Suprapubic skin (tissue), 4 donors: ENCODE measurements at regions not wholly inside any gene's neighbourhood (a gene's known extent, or its start where the extent isn't known, plus 50 kb on each side); places are given as distances from the start of the nearest gene placed in this dataset.

Experiments
- DNase-seq, 2 donors: peaks; one replicate each; pipeline ENCODE4 v3.0.0-alpha.2; 2019; ENCODE audit warnings: low spot score in 2 of 2
- H3K27ac ChIP-seq: fragments of 200-600 bp; sonication (generic); one replicate; pipeline ENCODE4 v1.5.1; 2019
- H3K27me3 ChIP-seq: fragments of 200-600 bp; sonication (generic); one replicate; pipeline ENCODE4 v1.5.1; 2019
- H3K36me3 ChIP-seq: fragments of 200-600 bp; sonication (generic); one replicate; pipeline ENCODE4 v1.5.1; 2019
- H3K4me1 ChIP-seq: fragments of 200-600 bp; sonication (generic); one replicate; pipeline ENCODE4 v1.5.1; 2019
- H3K4me3 ChIP-seq: fragments of 200-600 bp; sonication (generic); one replicate; pipeline ENCODE4 v1.5.1; 2019; ENCODE audit warnings: mild to moderate bottlenecking
- H3K9me3 ChIP-seq: fragments of 200-600 bp; sonication (generic); one replicate; pipeline ENCODE4 v1.5.1; 2019
- EP300 ChIP-seq: sonication (generic); formaldehyde crosslinking; IDR thresholded peaks from one replicate; pipeline ENCODE4 v1.6.1; 2017; ENCODE audit warnings: antibody characterized with exemption
- POLR2A ChIP-seq, 2 donors: fragments of 450-650 bp; IDR thresholded peaks; one replicate each; pipeline ENCODE4 v1.6.1; 2017; ENCODE audit warnings: antibody characterized with exemption in 2 of 2, mild to moderate bottlenecking in 2 of 2, moderate library complexity in 2 of 2
- POLR2AphosphoS5 ChIP-seq, 3 donors: sonication (generic); formaldehyde crosslinking; IDR thresholded peaks; one replicate each; pipeline ENCODE4 v1.6.1; 2017; ENCODE audit warnings: antibody characterized with exemption in 3 of 3
- WGBS: methylation state at CpG from one replicate; pipeline ENCODE4 v1.1.5; 2018; 5-methylcytosine and 5-hydroxymethylcytosine counted together
- TF ChIP-seq, protein P1 (sequence below), 2 donors: fragments of 200-600 bp in 1 of 2; fragments of 450-650 bp in 1 of 2; sonication (generic) in 1 of 2; IDR thresholded peaks; one replicate each; pipeline ENCODE4 v1.5.1; 2016 to 2019; ENCODE audit warnings: antibody characterized with exemption in 2 of 2, mild to moderate bottlenecking in 1 of 2, moderate library complexity in 1 of 2

DNA sequence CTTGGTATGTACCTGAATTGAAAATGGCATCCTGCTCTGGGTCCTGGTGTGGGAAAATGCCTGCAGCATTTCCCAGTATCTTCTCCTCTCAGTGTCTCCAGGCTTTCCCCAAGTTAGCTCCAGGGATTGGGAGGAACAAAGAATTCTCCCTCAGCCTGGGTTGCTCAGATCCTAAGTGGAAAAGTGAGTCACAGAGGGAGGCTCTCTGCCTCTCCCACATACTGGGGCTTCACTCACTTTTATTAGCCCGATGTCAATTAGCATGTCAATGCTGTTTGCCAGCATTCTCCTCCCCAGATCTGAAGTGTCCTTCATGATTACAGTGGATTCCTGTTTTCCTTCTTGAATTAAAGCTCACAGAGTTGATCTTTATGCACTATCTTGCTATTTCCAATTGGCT is 655.0 kb downstream of the EPHA3 start:
- no peaks in the 10 kb centered on the region for H3K27me3 ChIP-seq
- no peak for TF ChIP-seq POLR2A (IDR thresholded peaks at IDR 0.05)
- no peak for TF ChIP-seq POLR2AphosphoS5 (IDR thresholded peaks at IDR 0.05)
- TF ChIP-seq EP300, result no peak
- TF ChIP-seq, protein P1, sequence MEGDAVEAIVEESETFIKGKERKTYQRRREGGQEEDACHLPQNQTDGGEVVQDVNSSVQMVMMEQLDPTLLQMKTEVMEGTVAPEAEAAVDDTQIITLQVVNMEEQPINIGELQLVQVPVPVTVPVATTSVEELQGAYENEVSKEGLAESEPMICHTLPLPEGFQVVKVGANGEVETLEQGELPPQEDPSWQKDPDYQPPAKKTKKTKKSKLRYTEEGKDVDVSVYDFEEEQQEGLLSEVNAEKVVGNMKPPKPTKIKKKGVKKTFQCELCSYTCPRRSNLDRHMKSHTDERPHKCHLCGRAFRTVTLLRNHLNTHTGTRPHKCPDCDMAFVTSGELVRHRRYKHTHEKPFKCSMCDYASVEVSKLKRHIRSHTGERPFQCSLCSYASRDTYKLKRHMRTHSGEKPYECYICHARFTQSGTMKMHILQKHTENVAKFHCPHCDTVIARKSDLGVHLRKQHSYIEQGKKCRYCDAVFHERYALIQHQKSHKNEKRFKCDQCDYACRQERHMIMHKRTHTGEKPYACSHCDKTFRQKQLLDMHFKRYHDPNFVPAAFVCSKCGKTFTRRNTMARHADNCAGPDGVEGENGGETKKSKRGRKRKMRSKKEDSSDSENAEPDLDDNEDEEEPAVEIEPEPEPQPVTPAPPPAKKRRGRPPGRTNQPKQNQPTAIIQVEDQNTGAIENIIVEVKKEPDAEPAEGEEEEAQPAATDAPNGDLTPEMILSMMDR (IDR thresholded peaks at IDR 0.05), result no peak
- 43% methylated on average over 1 of the region's 1 CpG for WGBS
- H3K9me3 ChIP-seq, result peaks cover 3% of the 10 kb centered on the region
- H3K27ac ChIP-seq, result no peak overlapping the region
- DNase-seq, result no peak
- H3K4me3 ChIP-seq, result no peak overlapping the region
- no peaks in the 10 kb centered on the region for H3K4me1 ChIP-seq
- H3K36me3 ChIP-seq, result no peaks in the 10 kb centered on the region

DNA sequence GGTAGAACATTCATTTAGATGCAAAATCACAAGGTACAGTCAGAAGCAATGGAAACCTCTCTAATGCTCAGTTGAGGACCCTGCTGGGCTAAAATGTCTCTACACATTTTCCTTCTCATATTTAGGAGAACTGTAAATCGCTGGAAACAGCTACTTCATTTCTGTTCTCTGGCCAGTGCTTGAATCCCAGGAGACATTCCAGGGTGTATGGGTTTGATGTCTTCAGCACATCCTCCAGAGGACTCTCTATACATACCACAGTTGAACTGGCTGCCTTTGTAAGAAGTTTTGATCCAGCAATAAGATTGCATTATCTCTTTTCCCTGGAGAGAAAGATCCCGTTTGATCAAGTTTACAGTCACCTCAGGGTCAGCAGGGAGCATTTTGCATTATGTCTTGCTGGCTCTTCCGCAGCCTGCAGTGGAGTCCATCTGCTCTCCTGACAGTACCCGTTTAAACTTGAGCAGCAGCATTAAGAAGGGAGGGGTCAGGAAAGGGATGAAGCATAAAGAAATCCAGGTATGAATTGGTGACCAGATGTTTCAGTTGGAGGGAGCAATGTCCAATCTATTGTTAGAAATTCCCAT is 676.0 kb downstream of the EPHA3 start:
- WGBS, result 54% methylated on average over 4 of the region's 4 CpGs
- Histone ChIP-seq H3K27me3 (no peaks in the 10 kb centered on the region), H3K36me3 (no peaks in the 10 kb centered on the region), H3K9me3 (no peaks in the 10 kb centered on the region), H3K27ac (no peak overlapping the region), H3K4me3 (no peak overlapping the region), H3K4me1 (no peaks in the 10 kb centered on the region)
- TF ChIP-seq EP300, result no peak
- no peak for DNase-seq

DNA sequence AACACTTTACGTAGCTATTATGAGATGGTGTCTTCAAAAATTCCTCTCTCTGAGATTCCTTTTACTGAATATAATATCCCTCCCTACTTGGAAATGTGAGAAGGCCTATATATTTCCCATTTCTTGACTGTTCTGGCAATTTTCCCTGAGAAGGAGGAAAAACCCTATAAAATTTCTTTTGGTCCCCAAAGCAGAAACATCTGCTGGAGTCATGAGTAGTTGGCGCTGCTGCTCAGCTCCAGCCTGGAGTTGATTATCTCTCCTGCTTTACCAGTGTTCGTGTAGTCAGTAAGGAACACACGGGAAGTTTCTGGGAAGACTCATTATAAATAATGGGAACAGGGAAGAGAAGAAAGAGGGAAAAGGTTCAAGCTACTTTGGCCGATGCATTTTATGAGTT is 680.1 kb downstream of the EPHA3 start:
- Histone ChIP-seq H3K36me3 (no peaks in the 10 kb centered on the region), H3K27ac (no peak overlapping the region), H3K9me3 (no peaks in the 10 kb centered on the region), H3K27me3 (no peaks in the 10 kb centered on the region), H3K4me3 (no peak overlapping the region), H3K4me1 (no peaks in the 10 kb centered on the region)
- WGBS, result 50% methylated on average over 5 of the region's 5 CpGs
- TF ChIP-seq EP300 (no peak), POLR2A (IDR thresholded peaks at IDR 0.05) (no peak), POLR2AphosphoS5 (IDR thresholded peaks at IDR 0.05) (no peak)
- TF ChIP-seq, protein P1 (IDR thresholded peaks at IDR 0.05), result no peak
- no peak for DNase-seq

- no peaks in the 10 kb centered on the region for H3K27me3 ChIP-seq
- 22% methylated on average over 1 of the region's 1 CpG for WGBS
- TF ChIP-seq, protein P1 (IDR thresholded peaks at IDR 0.05), result no peak
- TF ChIP-seq EP300, result no peak
- TF ChIP-seq POLR2A (IDR thresholded peaks at IDR 0.05), result no peak
- no peak for TF ChIP-seq POLR2AphosphoS5 (IDR thresholded peaks at IDR 0.05)
These were observed 680.6 kb downstream of the EPHA3 start for GRCh38 chr3:89787979-89788378.

DNA sequence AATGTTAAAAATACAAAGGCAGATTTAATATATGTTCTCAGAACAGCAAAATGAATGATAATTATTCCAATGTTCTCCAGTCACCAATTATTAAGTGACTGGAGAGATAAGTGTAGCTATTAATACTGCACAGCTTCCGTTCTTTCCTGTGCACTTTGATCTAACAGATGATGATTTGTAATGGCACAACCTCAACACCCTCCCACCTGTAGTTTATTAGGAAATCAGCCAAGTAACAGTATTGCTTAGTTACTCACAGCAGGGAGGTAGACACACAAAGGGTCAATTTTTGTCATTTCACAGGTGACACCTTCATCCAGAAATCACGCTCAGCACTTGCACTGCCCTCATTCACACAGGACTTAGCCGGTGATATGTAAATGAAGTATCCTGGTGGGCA is 688.1 kb downstream of the EPHA3 start:
- H3K27me3 ChIP-seq, result no peaks in the 10 kb centered on the region
- no peak for DNase-seq
- no peaks in the 10 kb centered on the region for H3K9me3 ChIP-seq
- no peaks in the 10 kb centered on the region for H3K4me1 ChIP-seq
- H3K27ac ChIP-seq, result no peak overlapping the region
- WGBS, result 74% methylated on average over 3 of the region's 3 CpGs
- H3K4me3 ChIP-seq, result no peak overlapping the region
- TF ChIP-seq EP300, result no peak
- no peak for TF ChIP-seq POLR2A (IDR thresholded peaks at IDR 0.05)
- no peak for TF ChIP-seq POLR2AphosphoS5 (IDR thresholded peaks at IDR 0.05)
- TF ChIP-seq, protein P1 (IDR thresholded peaks at IDR 0.05), result no peak
- H3K36me3 ChIP-seq, result no peaks in the 10 kb centered on the region

More at GRCh38 chr3:89787979-89788378, 680.6 kb downstream of the EPHA3 start:
- no peak overlapping the region for H3K27ac ChIP-seq
- no peaks in the 10 kb centered on the region for H3K36me3 ChIP-seq
- H3K4me1 ChIP-seq, result no peaks in the 10 kb centered on the region
- no peaks in the 10 kb centered on the region for H3K9me3 ChIP-seq
- DNase-seq, result no peak
- H3K4me3 ChIP-seq, result no peak overlapping the region

DNA sequence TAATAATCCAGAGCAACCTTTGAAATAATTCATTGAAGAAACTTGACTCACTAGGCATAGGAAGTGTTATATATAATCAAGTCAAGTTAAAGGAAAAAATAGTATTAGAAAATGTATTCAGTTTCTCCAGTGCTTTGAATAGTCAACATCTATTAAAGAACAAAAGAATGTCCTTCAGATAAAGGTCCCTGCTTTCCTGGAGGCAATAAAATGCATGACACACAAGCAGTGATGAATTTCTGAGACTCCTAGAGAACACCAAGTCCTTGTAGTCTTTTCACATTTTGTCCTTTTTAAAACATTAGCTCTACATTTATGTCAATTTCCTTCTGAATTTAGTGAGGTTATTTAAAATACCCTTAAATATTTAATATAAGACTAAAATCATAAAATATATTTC is 695.5 kb downstream of the EPHA3 start:
- H3K36me3 ChIP-seq, result no peaks in the 10 kb centered on the region
- TF ChIP-seq, protein P1 (IDR thresholded peaks at IDR 0.05), result no peak
- TF ChIP-seq EP300 (no peak), POLR2A (IDR thresholded peaks at IDR 0.05) (no peak), POLR2AphosphoS5 (IDR thresholded peaks at IDR 0.05) (no peak)

More for the DNA sequence above, 695.5 kb downstream of the EPHA3 start:
- H3K4me3 ChIP-seq, result no peak overlapping the region
- H3K4me1 ChIP-seq, result no peaks in the 10 kb centered on the region
- no peak for DNase-seq
- no peak overlapping the region for H3K27ac ChIP-seq
- no peaks in the 10 kb centered on the region for H3K27me3 ChIP-seq
- H3K9me3 ChIP-seq, result no peaks in the 10 kb centered on the region
